HG03354 (cell line): ENCODE measurements at regions not wholly inside any gene's neighbourhood (a gene's known extent, or its start where the extent isn't known, plus 50 kb on each side); places are given as distances from the start of the nearest gene placed in this dataset.

ENCODE experiments used
- ATAC-seq: cut with Tn5 transposase; IDR thresholded peaks from one replicate; pipeline ENCODE4 v1.9.1; 2021; ENCODE audit warnings: mild to moderate bottlenecking; ENCODE audit not compliant: unreplicated experiment, poor library complexity, severe bottlenecking

GRCh38 chr2:71806432-71806831, 341.2 kb downstream of the CYP26B1 start:
- ATAC-seq: no peak

GRCh38 chr2:71804281-71804751, 343.3 kb downstream of the CYP26B1 start:
- no peak for ATAC-seq

GRCh38 chr2:71803398-71803797, 344.3 kb downstream of the CYP26B1 start:
- ATAC-seq: no peak

- ATAC-seq: no peak
Observed at GRCh38 chr2:71802556-71802955, 345.1 kb downstream of the CYP26B1 start.

GRCh38 chr2:71801969-71802368, 345.7 kb downstream of the CYP26B1 start:
- ATAC-seq: no peak

- ATAC-seq: no peak
Observed at GRCh38 chr2:71801556-71801955, 346.1 kb downstream of the CYP26B1 start.

- ATAC-seq: no peak
Observed at GRCh38 chr2:71800851-71801250, 346.8 kb downstream of the CYP26B1 start.

GRCh38 chr2:71800106-71800809, 346.9 kb downstream of the DYSF start:
- ATAC-seq: no peak

- no peak for ATAC-seq
Observed at GRCh38 chr2:71799013-71799575, 345.7 kb downstream of the DYSF start.

- peak; percentile 74 for ATAC-seq
Observed at GRCh38 chr2:71798266-71799012, 345.1 kb downstream of the DYSF start.

GRCh38 chr2:71797035-71797810, 343.9 kb downstream of the DYSF start:
- ATAC-seq: no peak

GRCh38 chr2:71796174-71796593, 342.8 kb downstream of the DYSF start:
- no peak for ATAC-seq

- no peak for ATAC-seq
Observed at GRCh38 chr2:71795486-71795885, 342.1 kb downstream of the DYSF start.

- no peak for ATAC-seq
Observed at GRCh38 chr2:71794611-71795010, 341.2 kb downstream of the DYSF start.

GRCh38 chr2:71793926-71794325, 340.6 kb downstream of the DYSF start:
- no peak for ATAC-seq

- ATAC-seq: no peak
Observed at GRCh38 chr2:71792926-71793761, 339.8 kb downstream of the DYSF start.

GRCh38 chr2:71791501-71792135, 338.3 kb downstream of the DYSF start:
- ATAC-seq: no peak

- no peak for ATAC-seq
Observed at GRCh38 chr2:71791061-71791450, 337.7 kb downstream of the DYSF start.
